GM23248 (cell line): ENCODE measurements at regions not wholly inside any gene's neighbourhood (a gene's known extent, or its start where the extent isn't known, plus 50 kb on each side); places are given as distances from the start of the nearest gene placed in this dataset.

ENCODE experiments used
- EZH2 ChIP-seq: fragments of 200-600 bp; sonication (generic); IDR thresholded peaks from 2 replicates; pipeline ENCODE4 v1.6.1; 2018; ENCODE audit warnings: antibody characterized with exemption, mild to moderate bottlenecking; ENCODE audit not compliant: insufficient read depth, poor library complexity, severe bottlenecking
- EZH2phosphoT487 ChIP-seq: fragments of 200-600 bp; sonication (generic); IDR thresholded peaks from 2 replicates; pipeline ENCODE4 v1.6.1; 2018; ENCODE audit warnings: antibody characterized with exemption, moderate library complexity, mild to moderate bottlenecking, low read depth; ENCODE audit not compliant: insufficient read depth

- TF ChIP-seq EZH2 (no peak), EZH2phosphoT487 (no peak)
Measured at GRCh38 chr10:78231939-78232338, 198.3 kb downstream of the RPS24 start.
